Type B pancreatic cell (in vitro differentiated cells): ENCODE measurements at regions not wholly inside any gene's neighbourhood (a gene's known extent, or its start where the extent isn't known, plus 50 kb on each side); places are given as distances from the start of the nearest gene placed in this dataset.
A peak's percentile ranks its signal among the peaks of the same experiment; 100 is the strongest.

ENCODE experiments used
- DNase-seq: peaks from one replicate; pipeline ENCODE4 v3.0.0; 2021; ENCODE audit warnings: mixed read lengths; ENCODE audit not compliant: unreplicated experiment; ENCODE audit errors: extremely low spot score
- H3K27ac Mint-ChIP-seq: 2 replicates; pipeline ENCODE4 v1.8.0; 2021; ENCODE audit warnings: mild to moderate bottlenecking, mixed read lengths
- H3K27me3 Mint-ChIP-seq: 2 replicates; pipeline ENCODE4 v1.8.0; 2021; ENCODE audit warnings: mixed read lengths
- H3K36me3 Mint-ChIP-seq: 2 replicates; pipeline ENCODE4 v1.8.0; 2021; ENCODE audit warnings: mixed read lengths
- H3K4me1 Mint-ChIP-seq: one replicate; pipeline ENCODE4 v1.8.0; 2021; ENCODE audit warnings: mixed read lengths; ENCODE audit not compliant: unreplicated experiment
- H3K4me3 Mint-ChIP-seq: 2 replicates; pipeline ENCODE4 v1.8.0; 2021; ENCODE audit warnings: mild to moderate bottlenecking, mixed read lengths
- H3K9me3 Mint-ChIP-seq: 2 replicates; pipeline ENCODE4 v1.8.0; 2021; ENCODE audit warnings: mixed read lengths
- TF ChIP-seq, protein P1 (sequence below): fragments of 200-600 bp; sonication (generic); conservative IDR thresholded peaks from 2 replicates; pipeline ENCODE4 v1.5.0; 2021; ENCODE audit warnings: antibody characterized with exemption, mild to moderate bottlenecking

DNA sequence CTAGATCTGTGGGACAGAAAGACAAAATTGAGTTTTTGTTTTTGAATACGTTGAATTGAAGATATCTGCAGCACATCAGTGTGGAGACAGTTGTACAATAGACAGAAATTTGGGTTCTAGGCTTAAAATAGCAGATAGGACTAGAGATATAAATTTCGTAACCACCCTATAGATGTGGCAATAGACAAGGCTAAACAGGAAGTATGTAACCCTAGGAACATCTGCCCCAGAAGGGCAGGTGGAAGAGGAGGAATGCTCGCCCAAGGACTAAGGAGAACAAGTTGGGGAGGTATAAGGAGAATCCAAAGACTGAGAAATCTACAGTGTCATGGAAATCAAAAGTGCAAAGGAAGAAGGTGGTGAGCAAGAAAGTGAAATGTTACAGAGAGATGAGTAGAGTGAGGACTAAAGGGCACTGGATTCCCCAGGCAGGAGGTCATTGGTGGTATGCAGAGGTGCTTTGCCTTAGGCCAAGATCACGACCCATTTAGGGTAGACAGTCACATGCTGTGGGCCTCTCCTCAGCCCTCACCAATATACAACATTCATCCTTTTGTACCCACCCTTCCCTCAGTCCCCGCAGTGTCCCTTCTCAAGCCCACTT, 109.1 kb upstream of the ELL2 start:
- no peaks in the 10 kb centered on the region for H3K36me3 Mint-ChIP-seq
- H3K4me3 Mint-ChIP-seq: no peak overlapping the region
- H3K27ac Mint-ChIP-seq: no peak overlapping the region
- DNase-seq: no peak
- no peaks in the 10 kb centered on the region for H3K9me3 Mint-ChIP-seq
- TF ChIP-seq, protein P1, sequence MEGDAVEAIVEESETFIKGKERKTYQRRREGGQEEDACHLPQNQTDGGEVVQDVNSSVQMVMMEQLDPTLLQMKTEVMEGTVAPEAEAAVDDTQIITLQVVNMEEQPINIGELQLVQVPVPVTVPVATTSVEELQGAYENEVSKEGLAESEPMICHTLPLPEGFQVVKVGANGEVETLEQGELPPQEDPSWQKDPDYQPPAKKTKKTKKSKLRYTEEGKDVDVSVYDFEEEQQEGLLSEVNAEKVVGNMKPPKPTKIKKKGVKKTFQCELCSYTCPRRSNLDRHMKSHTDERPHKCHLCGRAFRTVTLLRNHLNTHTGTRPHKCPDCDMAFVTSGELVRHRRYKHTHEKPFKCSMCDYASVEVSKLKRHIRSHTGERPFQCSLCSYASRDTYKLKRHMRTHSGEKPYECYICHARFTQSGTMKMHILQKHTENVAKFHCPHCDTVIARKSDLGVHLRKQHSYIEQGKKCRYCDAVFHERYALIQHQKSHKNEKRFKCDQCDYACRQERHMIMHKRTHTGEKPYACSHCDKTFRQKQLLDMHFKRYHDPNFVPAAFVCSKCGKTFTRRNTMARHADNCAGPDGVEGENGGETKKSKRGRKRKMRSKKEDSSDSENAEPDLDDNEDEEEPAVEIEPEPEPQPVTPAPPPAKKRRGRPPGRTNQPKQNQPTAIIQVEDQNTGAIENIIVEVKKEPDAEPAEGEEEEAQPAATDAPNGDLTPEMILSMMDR: no peak
- H3K27me3 Mint-ChIP-seq: no peaks in the 10 kb centered on the region
- peaks cover 14% of the 10 kb centered on the region for H3K4me1 Mint-ChIP-seq

- H3K4me1 Mint-ChIP-seq: peaks cover 17% of the 10 kb centered on the region
- peak overlapping the region; percentile 65 for H3K27ac Mint-ChIP-seq
- no peak overlapping the region for H3K4me3 Mint-ChIP-seq
- no peaks in the 10 kb centered on the region for H3K9me3 Mint-ChIP-seq
- H3K27me3 Mint-ChIP-seq: no peaks in the 10 kb centered on the region
- no peaks in the 10 kb centered on the region for H3K36me3 Mint-ChIP-seq
- TF ChIP-seq, protein P1: no peak
- no peak for DNase-seq
These were observed 106.4 kb upstream of the ELL2 start for GRCh38 chr5:96067894-96068614.

DNA sequence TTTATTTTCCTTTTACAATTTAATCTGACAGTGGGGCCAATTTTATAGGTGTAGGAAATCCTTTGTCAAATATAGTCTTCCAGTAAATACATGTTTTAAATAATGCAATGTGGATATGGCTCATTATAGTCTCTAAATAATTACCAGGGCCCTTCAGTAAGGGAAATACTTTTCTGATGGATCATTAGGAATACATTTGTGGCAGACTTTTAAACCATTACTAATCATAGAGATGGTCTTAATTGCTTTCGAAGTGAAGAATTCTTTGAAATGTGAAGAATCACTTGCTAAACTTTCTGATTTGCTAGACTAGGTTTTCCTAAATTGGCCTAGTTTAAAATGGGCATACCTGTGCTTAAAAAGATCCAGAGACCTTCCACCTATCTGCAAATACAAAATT, 105.6 kb upstream of the ELL2 start:
- Mint-ChIP-seq H3K9me3 (no peaks in the 10 kb centered on the region), H3K4me1 (peaks cover 17% of the 10 kb centered on the region), H3K36me3 (no peaks in the 10 kb centered on the region), H3K27me3 (no peaks in the 10 kb centered on the region), H3K27ac (no peak overlapping the region), H3K4me3 (no peak overlapping the region)
- TF ChIP-seq, protein P1: no peak
- DNase-seq: no peak

- Mint-ChIP-seq H3K4me3 (peak overlapping the region; percentile 24), H3K36me3 (no peaks in the 10 kb centered on the region), H3K4me1 (peaks cover 17% of the 10 kb centered on the region), H3K27ac (peak overlapping the region; percentile 67), H3K9me3 (no peaks in the 10 kb centered on the region), H3K27me3 (no peaks in the 10 kb centered on the region)
- TF ChIP-seq, protein P1: no peak
- no peak for DNase-seq
These were observed 104.7 kb upstream of the ELL2 start for GRCh38 chr5:96066386-96066719.

GRCh38 chr5:96065685-96066385, 104.2 kb upstream of the ELL2 start:
- Mint-ChIP-seq H3K27ac (peak overlapping the region; percentile 67), H3K4me1 (peaks cover 17% of the 10 kb centered on the region), H3K9me3 (no peaks in the 10 kb centered on the region), H3K36me3 (no peaks in the 10 kb centered on the region), H3K4me3 (peak overlapping the region; percentile 24), H3K27me3 (no peaks in the 10 kb centered on the region)
- no peak for DNase-seq
- TF ChIP-seq, protein P1: no peak
